Forelimb muscle (tissue), 1 donor: ENCODE measurements at regions not wholly inside any gene's neighbourhood (a gene's known extent, or its start where the extent isn't known, plus 50 kb on each side); places are given as distances from the start of the nearest gene placed in this dataset.

ENCODE experiments used
- DNase-seq: peaks from one replicate; pipeline ENCODE4 v3.0.0-alpha.2; 2013; ENCODE audit warnings: low read depth

- no peak for DNase-seq
Measured at GRCh38 chr7:25750744-25751508, 401.1 kb upstream of the NFE2L3 start.

GRCh38 chr7:25752154-25752553 is 399.8 kb upstream of the NFE2L3 start:
- no peak for DNase-seq

DNA sequence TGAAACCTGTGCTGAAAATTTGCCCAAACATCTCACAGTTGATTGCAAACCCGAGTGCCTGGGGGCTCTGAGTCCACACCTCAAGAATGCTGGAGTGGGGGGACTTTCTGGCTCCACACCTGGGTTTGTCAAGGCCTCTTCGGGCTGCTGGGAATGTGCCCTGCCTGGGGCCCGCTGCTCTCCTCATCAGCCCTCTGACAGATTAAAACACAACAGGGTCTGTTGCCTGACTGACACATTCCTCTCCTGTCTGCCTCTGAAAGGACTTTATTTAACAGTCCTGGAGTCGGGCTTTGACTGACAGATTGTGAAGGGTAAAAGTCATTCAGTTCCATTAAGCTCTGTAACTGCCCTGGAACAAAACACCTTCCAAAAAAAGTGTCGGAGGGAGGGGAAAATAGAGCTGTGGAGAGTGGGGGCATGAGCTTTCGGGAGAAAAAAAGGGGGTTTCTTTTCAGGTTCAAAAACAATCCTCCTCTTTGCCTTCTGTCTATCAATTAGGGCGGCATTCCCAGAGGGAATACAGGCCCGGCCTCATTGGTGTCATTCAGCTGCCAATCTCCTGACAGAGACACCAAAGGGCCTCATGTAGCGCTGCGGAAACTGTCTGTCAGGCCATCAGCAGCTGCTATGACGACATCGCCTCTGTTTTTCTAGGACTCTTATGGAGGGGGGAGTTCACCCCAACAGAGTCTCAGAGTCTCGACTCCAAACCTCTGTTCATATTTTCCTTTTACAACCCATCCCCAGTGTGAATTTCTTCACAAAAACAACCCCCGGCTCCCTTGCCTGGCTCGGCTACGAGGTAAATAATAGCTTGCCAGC is 398.8 kb upstream of the NFE2L3 start:
- DNase-seq: no peak

DNA sequence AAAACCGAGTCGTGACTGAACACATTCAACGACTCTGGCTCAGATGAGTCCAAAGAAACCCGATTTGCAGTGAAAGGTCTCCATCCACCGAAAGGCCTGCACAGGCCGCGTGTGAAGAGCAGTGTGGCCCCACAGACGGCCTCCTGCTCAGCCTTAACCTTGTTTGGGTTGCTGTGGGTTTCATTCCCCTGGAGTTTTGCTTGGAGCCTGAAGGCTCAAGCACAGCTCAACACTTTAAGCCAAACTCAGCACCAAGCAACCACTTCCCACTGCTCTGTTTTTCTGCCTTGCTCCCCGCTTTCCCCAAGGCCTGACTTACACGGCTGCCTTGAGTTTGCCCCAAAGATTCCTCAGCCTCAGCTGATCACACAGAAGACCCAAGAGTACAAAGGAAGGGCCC is 398.2 kb upstream of the NFE2L3 start:
- DNase-seq: no peak

- no peak for DNase-seq
Measured at GRCh38 chr7:25754333-25754732, 397.7 kb upstream of the NFE2L3 start.

GRCh38 chr7:25754751-25755150 is 397.2 kb upstream of the NFE2L3 start:
- no peak for DNase-seq

DNA sequence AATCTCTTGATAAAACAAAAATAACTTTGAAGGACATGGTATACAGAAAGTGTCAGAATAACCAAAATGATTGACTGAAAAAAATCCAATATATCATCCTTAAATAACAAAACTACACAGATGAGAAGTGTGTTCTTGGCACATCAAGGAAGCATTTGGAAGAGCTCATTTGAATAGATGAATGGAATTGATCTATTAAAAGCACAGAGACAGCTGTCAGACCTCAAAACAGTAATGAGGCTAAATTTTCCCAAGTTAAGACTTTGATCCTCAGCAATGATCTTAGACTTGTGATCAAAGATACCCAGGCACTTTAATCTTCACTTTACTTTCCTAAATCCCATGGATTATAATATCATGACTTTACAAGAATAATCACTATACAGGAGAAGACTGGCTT is 395.4 kb upstream of the NFE2L3 start:
- DNase-seq: no peak

DNA sequence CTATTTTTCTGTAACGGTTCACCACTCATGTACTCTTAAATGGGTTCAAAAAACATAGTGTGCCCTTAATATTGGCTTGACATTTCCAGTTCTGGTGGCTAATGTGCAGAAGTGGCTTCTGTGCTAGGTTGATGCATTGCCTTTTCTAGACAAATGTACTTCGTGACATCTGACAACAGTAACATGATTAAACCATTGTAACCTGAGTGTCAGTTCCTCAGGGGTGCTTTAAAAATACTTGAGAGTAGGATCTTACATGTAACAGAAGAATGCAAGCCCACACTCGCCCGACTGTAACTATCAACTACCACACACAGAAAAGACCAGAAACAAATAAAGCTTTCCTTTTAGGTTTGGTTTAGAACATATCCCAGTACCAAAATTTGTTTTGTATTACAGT is 393.4 kb upstream of the NFE2L3 start:
- DNase-seq: no peak

GRCh38 chr7:25759286-25759685 is 392.7 kb upstream of the NFE2L3 start:
- no peak for DNase-seq

GRCh38 chr7:25759748-25760147 is 392.2 kb upstream of the NFE2L3 start:
- DNase-seq: no peak

GRCh38 chr7:25762511-25763462 is 389.2 kb upstream of the NFE2L3 start:
- no peak for DNase-seq

GRCh38 chr7:25763463-25763860 is 388.5 kb upstream of the NFE2L3 start:
- no peak for DNase-seq

GRCh38 chr7:25765110-25765655 is 386.8 kb upstream of the NFE2L3 start:
- DNase-seq: no peak

DNA sequence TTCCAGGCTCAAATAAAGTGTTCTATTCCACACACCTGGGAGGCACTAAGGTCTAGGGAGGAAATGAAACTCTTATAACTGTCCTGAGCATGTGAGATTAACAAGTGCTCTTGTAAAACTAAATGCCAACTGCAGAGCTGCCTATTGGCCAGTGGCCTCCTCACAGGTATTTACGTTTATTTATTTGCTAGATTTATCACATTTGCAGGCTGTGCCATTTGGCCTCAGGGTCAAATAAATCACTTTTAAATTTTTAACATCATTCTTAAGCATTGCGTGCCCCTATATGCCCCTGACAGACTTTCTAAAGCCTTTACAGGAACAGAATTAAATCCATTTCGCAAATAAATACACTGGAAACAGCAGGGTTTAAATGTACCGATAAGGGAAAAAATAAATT is 381.8 kb upstream of the NFE2L3 start:
- DNase-seq: no peak

- DNase-seq: no peak
Measured at GRCh38 chr7:25770670-25771069, 381.3 kb upstream of the NFE2L3 start.

DNA sequence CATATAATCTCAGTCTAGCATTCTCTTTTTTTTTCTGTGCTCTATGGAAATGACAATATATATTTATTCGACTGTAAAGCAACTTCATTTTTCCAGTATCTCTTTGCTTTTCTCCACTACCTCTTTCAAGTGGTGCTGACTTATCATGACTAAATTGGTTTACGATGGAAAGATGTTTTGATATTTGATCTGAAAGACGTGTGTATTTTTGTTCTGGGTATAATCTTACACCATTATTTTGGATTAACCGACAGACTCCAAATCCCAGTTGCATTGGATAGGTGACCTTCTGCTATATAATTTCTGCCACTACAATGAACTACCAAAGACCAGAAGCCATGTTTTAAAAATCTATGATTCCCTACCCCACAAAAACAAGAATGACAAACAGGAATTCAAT is 380.5 kb upstream of the NFE2L3 start:
- DNase-seq: no peak

GRCh38 chr7:25772802-25773201 is 379.2 kb upstream of the NFE2L3 start:
- DNase-seq: no peak

GRCh38 chr7:25774675-25775074 is 377.3 kb upstream of the NFE2L3 start:
- no peak for DNase-seq

GRCh38 chr7:25775570-25775969 is 376.4 kb upstream of the NFE2L3 start:
- DNase-seq: no peak

- DNase-seq: no peak
Measured at GRCh38 chr7:25775999-25776743, 375.8 kb upstream of the NFE2L3 start.

DNA sequence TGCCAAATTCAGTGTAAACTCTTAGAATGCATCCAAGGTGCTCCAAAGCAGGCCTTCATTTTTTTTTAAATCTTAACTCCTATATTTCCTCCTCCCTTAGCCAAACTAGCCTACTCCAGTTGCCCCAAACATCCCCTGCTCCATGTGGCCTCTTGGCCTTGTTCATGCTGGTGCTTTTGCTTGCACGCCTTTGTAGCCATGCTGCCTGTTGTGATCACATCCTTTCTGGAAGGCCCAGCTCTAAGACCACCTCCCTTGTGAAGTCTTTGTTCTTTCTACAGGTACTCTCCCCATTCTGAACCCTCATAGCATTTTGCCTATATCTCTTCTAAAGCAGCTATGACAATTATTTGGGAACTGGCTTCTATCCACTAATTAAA is 375.3 kb upstream of the NFE2L3 start:
- no peak for DNase-seq
